Stimulated activated naive CD8-positive, alpha-beta T cell treated with anti-CD3 and anti-CD28 coated beads, Interleukin-15, Interleukin-2, amounts not matched to agents 100 U/mL and 50 U/mL, for 24 hours (primary cell): ENCODE measurements at regions not wholly inside any gene's neighbourhood (a gene's known extent, or its start where the extent isn't known, plus 50 kb on each side); places are given as distances from the start of the nearest gene placed in this dataset.
"Not testable (repeated sequence)": the region's sequence is repeated elsewhere in the genome, so short reads cannot be mapped to it uniquely, and the experiment has no call there.

Source experiments
- ATAC-seq: fragments of 150-1000 bp; cut with Tn5 transposase; one replicate; pipeline ENCODE4 v1.10.0; 2021
- DNase-seq: peaks from one replicate; pipeline ENCODE4 v3.0.0; 2021

GRCh38 chr10:21405981-21406380 is 119.5 kb downstream of the SKIDA1 start:
- no peak for ATAC-seq
- DNase-seq: no peak

GRCh38 chr10:21403256-21404015 is 122.0 kb downstream of the SKIDA1 start:
- ATAC-seq (no peak), DNase-seq (no peak)

- ATAC-seq (no peak), DNase-seq (no peak)
Observed at GRCh38 chr10:21402606-21403083, 122.8 kb downstream of the SKIDA1 start.

GRCh38 chr10:21401196-21401595 is 124.3 kb downstream of the SKIDA1 start:
- DNase-seq (no peak), ATAC-seq (no peak)

- ATAC-seq (no peak), DNase-seq (no peak)
Observed at GRCh38 chr10:21399392-21400035, 126.0 kb downstream of the SKIDA1 start.

- ATAC-seq (no peak), DNase-seq (no peak)
Observed at GRCh38 chr10:21398563-21399231, 126.8 kb downstream of the SKIDA1 start.

- no peak for DNase-seq
- no peak for ATAC-seq
Observed at GRCh38 chr10:21396889-21397288, 128.6 kb downstream of the SKIDA1 start.

GRCh38 chr10:21393931-21394330 is 131.6 kb downstream of the SKIDA1 start:
- DNase-seq (no peak), ATAC-seq (no peak)

- DNase-seq (no peak), ATAC-seq (no peak)
Observed at GRCh38 chr10:21388589-21388988, 136.9 kb downstream of the SKIDA1 start.

GRCh38 chr10:21387868-21388267 is 137.6 kb downstream of the SKIDA1 start:
- DNase-seq (no peak), ATAC-seq (no peak)

GRCh38 chr10:21385996-21386585 is 139.4 kb downstream of the SKIDA1 start:
- no peak for ATAC-seq
- no peak for DNase-seq

- ATAC-seq: no peak
- no peak for DNase-seq
Observed at GRCh38 chr10:21385536-21385935, 139.9 kb downstream of the SKIDA1 start.

GRCh38 chr10:21379143-21379542 is 146.3 kb downstream of the SKIDA1 start:
- DNase-seq (no peak), ATAC-seq (no peak)

GRCh38 chr10:21375274-21375673 is 150.2 kb downstream of the SKIDA1 start:
- not testable (repeated sequence) for DNase-seq, ATAC-seq

GRCh38 chr10:21373881-21374280 is 151.6 kb downstream of the SKIDA1 start:
- ATAC-seq, DNase-seq: not testable (repeated sequence)

- ATAC-seq (peak; percentile 84), DNase-seq (peak; percentile 22)
Observed at GRCh38 chr10:21372651-21373410, 152.7 kb downstream of the SKIDA1 start.

GRCh38 chr10:21369697-21370096 is 155.8 kb downstream of the SKIDA1 start:
- no peak for DNase-seq
- ATAC-seq: no peak

- ATAC-seq: no peak
- DNase-seq: no peak
Observed at GRCh38 chr10:21368728-21369425, 156.6 kb downstream of the SKIDA1 start.

GRCh38 chr10:21368022-21368582 is 157.4 kb downstream of the SKIDA1 start:
- ATAC-seq: no peak
- DNase-seq: no peak

GRCh38 chr10:21366108-21366507 is 159.4 kb downstream of the SKIDA1 start:
- ATAC-seq, DNase-seq: not testable (repeated sequence)
